GM21723 (cell line): ENCODE measurements at regions not wholly inside any gene's neighbourhood (a gene's known extent, or its start where the extent isn't known, plus 50 kb on each side); places are given as distances from the start of the nearest gene placed in this dataset.
"Not testable (repeated sequence)": the region's sequence is repeated elsewhere in the genome, so short reads cannot be mapped to it uniquely, and the experiment has no call there.

Experiments
- ATAC-seq: cut with Tn5 transposase; IDR thresholded peaks from one replicate; pipeline ENCODE4 v1.9.1; 2021; ENCODE audit warnings: mild to moderate bottlenecking, moderate library complexity; ENCODE audit not compliant: unreplicated experiment

GRCh38 chr22:47547881-47548650 lies 785.6 kb downstream of the TBC1D22A start:
- no peak for ATAC-seq

- no peak for ATAC-seq
Observed at GRCh38 chr22:47547239-47547661, 784.8 kb downstream of the TBC1D22A start.

GRCh38 chr22:47544696-47545095 lies 782.2 kb downstream of the TBC1D22A start:
- ATAC-seq, result no peak

- no peak for ATAC-seq
Observed at GRCh38 chr22:47543447-47543846, 781.0 kb downstream of the TBC1D22A start.

GRCh38 chr22:47540011-47540410 lies 777.6 kb downstream of the TBC1D22A start:
- no peak for ATAC-seq

- no peak for ATAC-seq
Observed at GRCh38 chr22:47539374-47539773, 776.9 kb downstream of the TBC1D22A start.

- no peak for ATAC-seq
Observed at GRCh38 chr22:47535681-47536080, 773.2 kb downstream of the TBC1D22A start.

GRCh38 chr22:47534804-47535410 lies 772.5 kb downstream of the TBC1D22A start:
- ATAC-seq, result no peak

- ATAC-seq, result no peak
Observed at GRCh38 chr22:47533961-47534803, 771.7 kb downstream of the TBC1D22A start.

GRCh38 chr22:47517062-47517461 lies 754.6 kb downstream of the TBC1D22A start:
- no peak for ATAC-seq

GRCh38 chr22:47515384-47516125 lies 753.1 kb downstream of the TBC1D22A start:
- no peak for ATAC-seq

- ATAC-seq, result no peak
Observed at GRCh38 chr22:47512617-47513016, 750.2 kb downstream of the TBC1D22A start.

- ATAC-seq, result no peak
Observed at GRCh38 chr22:47504962-47505361, 742.5 kb downstream of the TBC1D22A start.

- no peak for ATAC-seq
Observed at GRCh38 chr22:47498969-47499495, 736.6 kb downstream of the TBC1D22A start.

GRCh38 chr22:47497666-47498065 lies 735.2 kb downstream of the TBC1D22A start:
- ATAC-seq, result no peak

GRCh38 chr22:47495110-47495509 lies 732.7 kb downstream of the TBC1D22A start:
- no peak for ATAC-seq

GRCh38 chr22:47488131-47488530 lies 725.7 kb downstream of the TBC1D22A start:
- ATAC-seq, result not testable (repeated sequence)

GRCh38 chr22:47486569-47487312 lies 724.3 kb downstream of the TBC1D22A start:
- no peak for ATAC-seq

GRCh38 chr22:47484960-47485569 lies 722.6 kb downstream of the TBC1D22A start:
- ATAC-seq, result no peak
